ENCODE measurements at regions not wholly inside any gene's neighbourhood (a gene's known extent, or its start where the extent isn't known, plus 50 kb on each side); places are given as distances from the start of the nearest gene placed in this dataset.
"Not testable (repeated sequence)": the region's sequence is repeated elsewhere in the genome, so short reads cannot be mapped to it uniquely, and the experiment has no call there.

GRCh38 chr10:78427497-78428031, 393.9 kb downstream of the RPS24 start:
- DNase-seq (ENCODE audit: low read depth in 2 of 2, low spot score in 1 of 2): no peak

- DNase-seq (ENCODE audit: low read depth in 2 of 2, low spot score in 1 of 2): no peak
These were observed 394.9 kb downstream of the RPS24 start for GRCh38 chr10:78428579-78428978.

- no peak for DNase-seq (ENCODE audit: low read depth in 2 of 2, low spot score in 1 of 2)
These were observed 396.3 kb downstream of the RPS24 start for GRCh38 chr10:78429984-78430383.

- DNase-seq (ENCODE audit: low read depth in 2 of 2, low spot score in 1 of 2): no peak
These were observed 398.9 kb downstream of the RPS24 start for GRCh38 chr10:78432583-78432982.

- DNase-seq (ENCODE audit: low read depth in 2 of 2, low spot score in 1 of 2): no peak
These were observed 399.5 kb downstream of the RPS24 start for GRCh38 chr10:78433076-78433595.

- no peak for DNase-seq (ENCODE audit: low read depth in 2 of 2, low spot score in 1 of 2)
These were observed 400.3 kb downstream of the RPS24 start for GRCh38 chr10:78433766-78434535.

GRCh38 chr10:78434886-78435285, 401.2 kb downstream of the RPS24 start:
- DNase-seq (ENCODE audit: low read depth in 2 of 2, low spot score in 1 of 2): no peak

GRCh38 chr10:78435484-78436221, 402.0 kb downstream of the RPS24 start:
- no peak for DNase-seq (ENCODE audit: low read depth in 2 of 2, low spot score in 1 of 2)

GRCh38 chr10:78436222-78436573, 402.5 kb downstream of the RPS24 start:
- no peak for DNase-seq (ENCODE audit: low read depth in 2 of 2, low spot score in 1 of 2)

- no peak for DNase-seq (ENCODE audit: low read depth in 2 of 2, low spot score in 1 of 2)
These were observed 403.2 kb downstream of the RPS24 start for GRCh38 chr10:78436706-78437406.

GRCh38 chr10:78437407-78437768, 403.7 kb downstream of the RPS24 start:
- DNase-seq (ENCODE audit: low read depth in 2 of 2, low spot score in 1 of 2): no peak

- no peak for DNase-seq (ENCODE audit: low read depth in 2 of 2, low spot score in 1 of 2)
These were observed 404.6 kb downstream of the RPS24 start for GRCh38 chr10:78437998-78438906.

GRCh38 chr10:78438907-78439809, 405.5 kb downstream of the RPS24 start:
- no peak for DNase-seq (ENCODE audit: low read depth in 2 of 2, low spot score in 1 of 2)

GRCh38 chr10:78441010-78441409, 407.3 kb downstream of the RPS24 start:
- no peak for DNase-seq (ENCODE audit: low read depth in 2 of 2, low spot score in 1 of 2)

GRCh38 chr10:78441694-78442093, 408.0 kb downstream of the RPS24 start:
- no peak for DNase-seq (ENCODE audit: low read depth in 2 of 2, low spot score in 1 of 2)

GRCh38 chr10:78442836-78443550, 409.3 kb downstream of the RPS24 start:
- no peak for DNase-seq (ENCODE audit: low read depth in 2 of 2, low spot score in 1 of 2)

- no peak for DNase-seq (ENCODE audit: low read depth in 2 of 2, low spot score in 1 of 2)
These were observed 410.4 kb downstream of the RPS24 start for GRCh38 chr10:78443900-78444571.

- not testable (repeated sequence) for DNase-seq (ENCODE audit: low read depth in 2 of 2, low spot score in 1 of 2)
These were observed 411.1 kb downstream of the RPS24 start for GRCh38 chr10:78444741-78445140.
